SKM-1 treated with dmso at 0.1 percent for 144 hours (cell line): ENCODE measurements at regions not wholly inside any gene's neighbourhood (a gene's known extent, or its start where the extent isn't known, plus 50 kb on each side); places are given as distances from the start of the nearest gene placed in this dataset.

Experiments
- DNase-seq: peaks from one replicate; lab custom pipeline; 2025; ENCODE audit not compliant: unreplicated experiment; lab: John Stamatoyannopoulos, UW

GRCh38 chr18:71919211-71919610, 624.9 kb downstream of the CBLN2 start:
- no peak for DNase-seq

DNA sequence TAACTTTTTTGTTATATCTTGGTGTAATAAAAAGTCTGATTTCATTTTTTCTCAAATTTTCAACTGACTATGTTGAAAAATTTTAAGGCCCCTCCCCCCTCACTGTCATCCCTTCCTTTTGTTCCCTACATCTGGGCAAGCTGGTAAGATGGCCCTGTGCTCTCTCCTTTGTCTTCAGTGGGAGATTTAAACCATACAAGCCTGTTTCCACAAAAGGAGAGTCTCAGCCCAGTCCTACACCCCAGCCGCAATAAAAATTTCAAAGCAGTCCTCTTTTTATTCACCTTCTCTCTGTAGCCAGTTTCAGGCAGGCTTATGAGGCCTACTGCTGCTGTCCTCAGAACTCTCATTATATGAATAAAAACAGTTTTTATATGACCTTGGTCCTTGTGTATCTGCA, 630.5 kb downstream of the CBLN2 start:
- DNase-seq = no peak

- no peak for DNase-seq
Observed at GRCh38 chr18:71902482-71902881, 641.7 kb downstream of the CBLN2 start.

- DNase-seq = no peak
Observed at GRCh38 chr18:71899707-71900472, 644.3 kb downstream of the CBLN2 start.

GRCh38 chr18:71899183-71899582, 645.0 kb downstream of the CBLN2 start:
- no peak for DNase-seq

GRCh38 chr18:71887509-71887908, 656.6 kb downstream of the CBLN2 start:
- DNase-seq = no peak

DNA sequence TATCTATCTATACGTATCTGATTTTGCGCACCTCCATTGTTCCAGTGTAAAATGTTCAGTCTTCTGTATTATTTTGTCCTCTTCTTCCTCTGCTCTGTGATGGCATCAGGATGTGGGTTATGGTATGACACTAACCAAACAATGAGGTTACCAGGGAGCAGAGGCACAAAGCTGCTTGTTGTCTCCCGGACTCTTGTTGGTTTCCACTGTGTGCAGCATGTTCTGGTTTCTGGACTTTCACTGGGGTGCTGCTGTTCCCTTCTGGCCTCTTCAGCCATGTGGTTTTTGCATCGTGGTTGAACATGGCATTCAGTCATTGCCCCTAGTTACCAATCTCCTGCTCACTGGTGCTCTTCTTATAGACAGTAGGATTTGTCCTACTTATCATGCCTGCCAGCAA, 665.9 kb downstream of the CBLN2 start:
- no peak for DNase-seq

GRCh38 chr18:71873695-71874094, 670.4 kb downstream of the CBLN2 start:
- no peak for DNase-seq

GRCh38 chr18:71865888-71866287, 678.3 kb downstream of the CBLN2 start:
- no peak for DNase-seq

DNA sequence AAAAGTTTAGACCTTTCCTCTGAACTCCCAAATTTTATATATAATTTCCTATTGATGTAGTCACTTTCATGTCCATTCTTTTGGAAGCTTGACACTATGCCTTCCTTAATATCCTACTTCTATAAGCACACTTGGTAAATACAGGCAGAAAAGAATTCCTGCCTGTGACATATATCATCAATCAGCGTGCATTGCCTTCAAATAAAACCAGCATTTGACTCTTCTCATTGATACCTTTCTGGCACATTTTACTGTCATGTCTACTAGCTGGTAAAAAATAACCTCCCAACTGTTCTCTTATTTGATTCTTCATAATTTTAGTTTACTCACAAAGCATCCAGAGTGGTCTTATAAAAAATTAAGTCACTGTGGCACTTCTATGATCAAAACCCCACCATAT, 693.5 kb downstream of the CBLN2 start:
- no peak for DNase-seq

DNA sequence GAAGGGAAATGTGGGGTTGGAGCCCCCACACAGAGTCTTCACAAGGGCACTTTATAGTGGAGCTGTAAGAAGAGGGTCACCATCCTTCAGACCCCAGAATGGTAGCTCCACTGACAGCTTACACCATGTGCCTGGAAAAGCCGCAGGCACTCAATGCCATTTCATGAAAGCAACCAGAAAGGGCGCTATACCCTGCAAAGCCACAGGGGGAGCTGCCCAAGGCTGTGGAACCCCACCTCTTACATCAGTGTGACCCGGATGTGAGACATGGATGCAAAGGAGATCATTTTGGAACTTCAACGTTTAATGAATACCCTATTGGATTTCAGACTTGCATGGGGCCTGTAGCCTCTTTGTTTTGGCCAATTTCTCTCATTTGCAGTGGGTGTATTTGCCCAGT, 694.7 kb downstream of the CBLN2 start:
- no peak for DNase-seq

- no peak for DNase-seq
Observed at GRCh38 chr18:71846716-71847115, 697.4 kb downstream of the CBLN2 start.

DNA sequence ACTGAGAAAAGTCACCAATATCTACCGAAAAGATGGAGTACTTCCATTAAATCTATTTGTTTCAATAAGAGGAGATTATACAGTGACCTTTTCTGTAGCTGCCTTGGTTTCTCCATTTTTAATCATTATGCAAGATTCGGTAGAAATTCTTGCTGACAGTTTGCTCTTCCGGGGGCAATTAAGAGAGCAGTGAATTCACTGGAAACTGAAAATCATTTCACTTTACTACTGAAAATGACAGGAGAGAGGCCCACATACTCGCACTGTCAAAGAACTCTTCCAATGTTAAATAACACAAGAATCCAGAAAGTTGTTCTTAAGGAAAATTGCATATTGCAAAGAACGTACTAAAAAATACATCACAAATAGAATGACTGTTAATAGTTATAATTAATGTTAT, 699.3 kb downstream of the CBLN2 start:
- DNase-seq = no peak

DNA sequence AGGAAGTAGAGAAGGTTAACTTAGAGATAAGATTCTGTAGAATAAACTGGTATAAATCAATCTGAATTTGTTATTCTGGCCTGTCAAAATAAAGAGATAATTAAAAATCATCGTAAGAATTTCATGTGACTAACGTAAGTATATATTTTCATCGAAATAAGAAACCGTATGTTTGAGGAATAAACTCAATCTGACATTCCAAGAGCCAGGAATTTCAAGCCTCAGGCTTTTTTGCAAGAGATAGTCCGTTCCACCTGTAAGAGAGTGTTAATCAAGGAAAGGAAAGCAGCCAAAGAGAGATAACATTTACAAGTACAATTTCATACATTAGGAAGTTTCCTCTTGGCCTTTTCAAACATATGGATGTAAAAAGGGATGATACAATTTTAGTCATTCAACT, 701.5 kb downstream of the CBLN2 start:
- DNase-seq = no peak

DNA sequence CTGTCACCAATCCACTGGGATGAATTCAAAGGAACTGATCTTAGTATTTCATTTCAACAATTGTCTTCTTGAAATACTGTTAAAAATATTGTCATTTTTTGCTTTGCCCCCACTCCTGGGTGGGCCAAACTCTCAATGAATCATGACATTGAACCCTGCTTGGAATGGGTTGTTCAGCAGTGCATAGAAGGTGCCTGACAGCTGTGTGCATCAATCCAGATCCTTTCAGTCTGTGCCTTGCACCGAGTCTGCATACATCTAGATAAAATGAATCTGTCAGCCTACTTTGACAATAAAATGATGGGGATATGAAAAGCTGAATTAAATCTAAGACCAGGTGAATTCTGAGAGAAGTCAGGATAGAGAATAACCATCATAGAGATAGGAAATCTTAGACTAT, 706.6 kb downstream of the CBLN2 start:
- DNase-seq = no peak

DNA sequence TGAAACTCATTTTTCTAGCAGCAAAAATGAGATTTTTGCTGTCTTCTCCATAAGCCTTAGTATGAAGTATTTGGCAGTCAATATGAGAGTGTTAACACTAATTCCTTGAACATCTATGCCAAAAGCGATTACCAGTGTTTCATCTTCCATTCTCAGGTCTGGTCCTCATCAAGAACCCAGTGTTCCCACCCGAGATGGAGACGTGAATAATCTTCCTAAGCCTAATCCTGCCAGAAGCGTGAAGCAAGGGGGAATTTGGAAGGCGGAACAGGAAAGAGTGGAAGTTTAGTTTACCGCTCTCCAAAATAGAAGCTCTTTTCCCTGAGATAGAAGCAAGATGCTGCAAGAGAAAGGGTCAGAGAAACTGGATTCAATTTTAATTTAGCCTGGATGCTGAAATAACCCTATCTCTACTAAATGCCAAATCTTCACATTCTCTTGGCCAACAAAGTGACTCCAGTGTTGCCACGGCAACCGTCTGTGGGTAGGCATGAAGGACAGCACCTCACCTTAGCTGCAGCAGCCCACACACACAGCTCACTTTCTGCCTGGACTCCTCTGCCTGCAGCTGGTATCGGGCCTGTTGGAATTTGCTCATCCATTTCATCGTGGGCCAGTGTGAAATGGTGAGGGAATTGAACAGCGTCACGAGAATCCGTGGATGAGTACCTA, 711.1 kb downstream of the CBLN2 start:
- DNase-seq = no peak

- no peak for DNase-seq
Observed at GRCh38 chr18:71831039-71831438, 713.1 kb downstream of the CBLN2 start.

- DNase-seq = no peak
Observed at GRCh38 chr18:71827301-71827700, 716.8 kb downstream of the CBLN2 start.

DNA sequence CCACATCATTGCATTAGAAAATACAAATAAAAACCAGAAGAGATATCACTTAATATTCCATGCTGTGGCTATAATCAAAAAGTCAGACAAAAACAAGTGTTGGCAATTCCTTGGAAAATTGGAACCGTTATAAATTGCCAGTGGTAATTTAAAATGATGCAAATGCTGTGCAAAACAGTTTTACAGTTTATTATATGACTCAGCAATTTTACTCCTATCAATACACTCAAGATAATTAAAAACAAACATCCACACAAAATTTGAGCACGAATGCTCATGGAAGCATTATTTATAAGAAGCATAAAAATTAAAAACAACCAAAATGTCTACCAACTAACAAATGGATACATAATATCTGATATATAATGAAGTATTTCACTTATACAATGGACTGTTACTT, 728.8 kb downstream of the CBLN2 start:
- no peak for DNase-seq

GRCh38 chr18:71809711-71810110, 734.4 kb downstream of the CBLN2 start:
- DNase-seq = no peak

DNA sequence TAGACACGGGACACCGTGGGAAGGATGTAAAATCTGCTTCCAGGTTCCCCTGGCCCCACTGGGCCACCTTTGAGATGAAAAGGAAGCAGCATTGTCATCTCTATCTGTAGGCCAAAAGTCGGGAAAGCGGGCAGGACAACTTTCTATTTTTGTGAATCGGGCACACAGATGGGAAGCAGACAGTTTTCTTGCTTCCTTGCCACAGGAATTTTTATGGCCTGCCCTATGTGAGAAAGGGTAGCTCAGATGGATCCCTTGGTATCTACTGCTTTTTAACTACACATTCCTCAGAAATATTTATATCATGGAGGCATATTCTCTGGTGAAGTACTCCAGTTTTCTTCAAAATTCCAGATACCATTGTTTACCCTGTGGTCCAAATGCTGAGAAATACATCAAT, 735.5 kb downstream of the CBLN2 start:
- DNase-seq = no peak

GRCh38 chr18:71807586-71807985, 736.6 kb downstream of the CBLN2 start:
- no peak for DNase-seq
